ENCODE measurements at regions not wholly inside any gene's neighbourhood (a gene's known extent, or its start where the extent isn't known, plus 50 kb on each side); places are given as distances from the start of the nearest gene placed in this dataset. TPM values are rescaled to one million over a fixed set of nuclear protein-coding genes. Genes with fewer than 3 reads are reported as not detected.
A peak's percentile ranks its signal among the peaks of the same experiment; 100 is the strongest.
"Not testable (repeated sequence)": the region's sequence is repeated elsewhere in the genome, so short reads cannot be mapped to it uniquely, and the experiment has no call there.

DNA sequence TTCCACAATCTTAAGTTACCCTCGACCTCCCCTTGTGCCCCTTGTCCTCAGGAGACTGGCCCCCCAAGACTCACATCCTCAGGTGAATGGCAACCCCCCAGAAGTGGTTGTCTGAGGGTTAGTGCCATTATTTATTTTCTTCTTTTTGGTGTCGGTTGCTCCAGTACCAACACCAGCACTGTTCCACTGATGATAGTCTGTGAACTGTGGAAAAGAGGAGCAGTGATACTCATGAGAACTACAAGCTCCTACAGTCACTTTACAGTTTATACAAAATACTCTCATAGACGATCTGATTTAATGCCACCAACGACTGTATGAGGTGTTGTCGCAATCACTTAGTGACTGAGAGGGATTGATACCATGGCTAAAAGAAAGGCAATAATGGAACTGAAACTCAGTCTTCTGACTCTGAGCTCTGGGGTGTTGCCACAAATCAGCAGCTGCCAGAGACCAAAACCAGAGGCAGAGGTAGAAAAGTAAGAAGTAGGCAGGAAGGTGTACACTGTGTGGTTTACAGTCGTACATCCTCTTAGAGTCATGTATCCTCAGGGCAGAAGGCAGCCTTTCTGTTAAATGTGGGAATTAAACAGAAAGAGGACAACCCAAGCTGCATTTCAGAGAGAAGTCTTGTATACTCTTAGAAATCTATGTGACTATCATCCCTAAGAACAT is 90.8 kb upstream of the ADCY2 start:
- ATAC-seq (ENCODE audit: poor library complexity); intact Hi-C loops (cut with DNase I); DNase-seq: not testable (repeated sequence)

DNA sequence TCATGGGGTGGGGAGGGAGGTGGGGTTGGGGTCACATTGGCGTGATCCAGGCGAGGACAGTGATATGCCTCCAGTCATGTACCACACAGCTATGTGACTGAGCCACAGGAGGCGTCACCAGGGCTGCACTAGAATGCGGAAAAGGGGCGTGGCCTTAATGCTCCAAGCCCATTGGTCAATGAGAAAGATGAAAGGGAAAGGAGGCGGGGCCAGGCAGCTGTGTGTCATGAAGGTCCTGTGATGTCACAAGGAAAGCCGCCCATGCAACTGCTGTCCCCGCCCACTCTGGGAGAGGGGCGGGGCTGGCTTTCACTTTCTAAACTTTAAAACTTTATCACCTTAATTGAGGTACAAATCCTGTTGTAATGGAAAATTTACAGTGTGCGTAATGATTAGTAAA is 89.4 kb upstream of the ADCY2 start:
- DNase-seq; ATAC-seq (ENCODE audit: poor library complexity); intact Hi-C loops (cut with DNase I): not testable (repeated sequence)

DNA sequence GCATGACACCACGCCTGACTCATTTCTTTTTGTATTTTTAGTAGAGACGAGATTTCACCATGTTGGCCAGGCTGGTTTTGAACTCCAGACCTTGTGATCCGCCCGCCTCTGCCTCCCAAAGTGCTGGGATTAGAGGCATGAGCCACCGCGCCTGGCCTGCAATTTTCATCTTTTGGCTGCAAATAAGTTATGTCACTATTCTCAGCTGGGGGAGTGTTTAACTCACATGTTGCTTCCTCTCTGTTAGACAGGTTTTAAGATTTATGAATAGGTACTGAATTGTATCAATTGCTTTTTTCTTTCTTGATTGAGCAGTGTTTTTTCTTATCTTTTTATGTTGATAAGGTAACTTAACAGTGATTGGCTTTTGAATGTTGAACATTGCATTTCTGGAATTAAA is 88.2 kb upstream of the ADCY2 start:
- ATAC-seq (ENCODE audit: poor library complexity); DNase-seq: not testable (repeated sequence)

DNA sequence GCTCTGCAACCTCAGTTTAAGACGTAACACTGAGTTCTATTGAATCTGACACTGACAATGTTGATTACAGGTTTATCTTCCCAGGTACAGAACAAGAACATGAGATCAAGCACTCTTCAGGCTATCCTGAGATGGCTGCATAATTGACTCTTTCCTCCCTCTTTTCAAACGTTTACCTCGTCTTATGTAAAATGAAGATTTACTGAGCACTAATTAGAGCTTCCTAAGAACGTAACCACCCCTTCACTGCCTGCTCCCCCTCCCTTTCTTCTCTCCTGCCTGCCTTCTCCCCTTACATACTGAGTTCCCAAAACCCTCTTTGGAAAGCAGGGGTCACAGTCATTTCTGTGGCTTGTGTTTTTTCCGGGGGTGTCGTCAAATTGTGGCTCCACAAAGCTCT is 86.2 kb upstream of the ADCY2 start:
- ATAC-seq (ENCODE audit: poor library complexity); DNase-seq; intact Hi-C loops (cut with DNase I): not testable (repeated sequence)

More for the DNA sequence above, 88.2 kb upstream of the ADCY2 start:
- intact Hi-C loops (cut with DNase I) = not testable (repeated sequence)

DNA sequence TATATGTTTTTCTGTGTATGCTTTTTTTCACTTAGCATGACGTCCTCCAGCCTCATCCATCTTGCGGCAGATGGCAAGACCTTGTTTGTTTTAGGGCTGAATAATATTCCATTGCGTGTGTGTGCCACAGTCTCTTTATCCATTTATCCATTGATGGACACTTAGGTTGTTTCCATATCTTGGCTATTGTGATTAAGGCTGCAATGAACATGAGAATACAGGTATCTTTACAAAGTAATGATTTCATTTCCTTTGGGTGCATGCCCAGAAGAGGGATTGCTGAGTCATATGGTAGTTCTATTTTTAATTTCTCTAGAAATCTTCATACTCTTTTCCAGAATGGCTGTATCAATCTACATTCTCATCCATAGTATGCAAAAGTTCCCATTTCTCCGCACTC is 85.3 kb upstream of the ADCY2 start:
- intact Hi-C loops (cut with DNase I); ATAC-seq (ENCODE audit: poor library complexity); DNase-seq: not testable (repeated sequence)

DNA sequence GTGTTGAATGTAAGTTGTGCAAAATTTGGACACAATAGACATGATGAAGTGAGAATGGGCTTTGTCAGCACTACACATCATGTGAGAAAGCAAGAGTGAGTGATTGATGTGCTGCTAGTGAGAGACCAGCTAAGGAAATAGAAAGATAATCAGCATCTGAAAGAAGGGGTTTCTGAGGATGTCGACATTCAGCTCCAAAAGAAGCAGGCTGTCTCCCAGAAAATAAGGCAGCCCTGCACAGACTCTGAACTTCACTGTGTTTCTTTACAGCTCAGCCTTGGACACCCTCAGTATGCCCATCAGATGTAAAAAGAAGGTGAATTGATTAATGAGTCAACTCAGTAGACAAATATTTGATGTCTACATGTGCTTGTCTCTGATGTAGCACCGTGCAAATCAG is 80.8 kb upstream of the ADCY2 start:
- ATAC-seq (ENCODE audit: poor library complexity) = no peak
- no peak for DNase-seq
- intact Hi-C loops (cut with DNase I) = no loop called here

DNA sequence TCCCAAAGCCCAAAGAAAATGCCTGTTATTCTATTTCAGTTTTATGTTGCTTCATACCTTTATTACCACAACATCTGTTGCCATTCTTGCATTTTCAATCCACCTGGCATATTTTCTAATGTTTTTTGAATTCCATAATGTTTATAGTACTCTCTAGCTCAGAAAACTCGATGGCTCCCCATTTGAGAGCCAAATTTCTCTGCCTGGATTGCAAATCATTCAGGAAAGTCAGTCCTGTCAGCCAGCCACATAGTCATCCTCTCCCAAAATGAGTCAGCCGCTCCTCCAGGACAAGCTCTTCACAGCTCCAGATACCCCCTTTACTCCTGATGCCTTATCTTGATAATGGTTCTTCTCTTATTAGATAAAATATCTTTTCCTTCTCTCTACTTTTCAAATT is 78.2 kb upstream of the ADCY2 start:
- DNase-seq = no peak
- no peak for ATAC-seq (ENCODE audit: poor library complexity)
- intact Hi-C loops (cut with DNase I) = no loop called here

DNA sequence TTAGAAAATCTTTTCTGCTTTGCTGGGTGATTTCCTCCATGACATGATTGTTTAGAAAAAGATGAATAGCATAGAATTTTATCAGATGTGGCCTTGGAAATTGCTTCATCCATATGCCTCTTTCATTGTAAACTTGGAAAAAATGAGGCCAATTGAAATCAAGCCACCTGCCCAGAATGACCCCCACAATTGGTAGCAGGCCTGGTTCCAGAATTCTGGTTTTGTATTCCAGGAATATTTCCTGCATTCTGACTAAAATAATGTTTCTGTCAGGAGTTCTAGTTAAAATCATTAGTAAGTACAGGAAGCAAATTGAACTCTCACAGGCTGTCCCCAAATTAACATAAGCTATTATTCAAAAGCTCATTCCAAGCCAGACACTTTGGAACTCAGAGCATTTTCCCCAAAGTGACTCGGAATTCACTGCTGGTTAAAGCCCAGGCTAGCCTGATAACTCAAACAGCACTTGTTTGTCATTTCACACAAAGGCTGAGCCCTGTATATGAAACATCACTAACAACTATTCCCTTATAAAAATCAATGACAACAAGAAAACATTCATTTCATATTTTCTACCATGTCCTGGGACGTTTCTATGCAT is 75.1 kb upstream of the ADCY2 start:
- ATAC-seq (ENCODE audit: poor library complexity) = no peak
- intact Hi-C loops (cut with DNase I) = no loop called here
- DNase-seq = no peak

DNA sequence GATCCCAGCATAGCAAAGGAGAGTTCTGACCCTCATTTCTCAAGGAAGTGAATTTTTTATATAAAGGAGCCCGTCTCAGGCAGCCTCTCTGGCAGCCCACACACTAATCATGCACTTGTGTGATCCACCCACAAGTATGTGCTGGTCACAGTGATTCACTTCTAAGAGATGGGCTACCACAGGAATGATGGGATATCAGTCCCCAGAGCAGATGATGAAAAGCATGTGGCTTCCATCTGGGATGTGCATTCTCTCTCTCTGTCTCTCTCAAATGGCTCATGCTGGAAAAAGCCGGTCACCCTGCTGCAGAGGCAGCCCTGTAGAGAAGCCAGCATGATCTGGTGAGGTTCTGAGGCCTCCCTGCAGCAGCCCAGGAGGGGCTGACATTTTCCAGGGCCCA is 74.2 kb upstream of the ADCY2 start:
- DNase-seq (no peak), ATAC-seq (ENCODE audit: poor library complexity) (no peak)
- intact Hi-C loops (cut with DNase I) = no loop called here

DNA sequence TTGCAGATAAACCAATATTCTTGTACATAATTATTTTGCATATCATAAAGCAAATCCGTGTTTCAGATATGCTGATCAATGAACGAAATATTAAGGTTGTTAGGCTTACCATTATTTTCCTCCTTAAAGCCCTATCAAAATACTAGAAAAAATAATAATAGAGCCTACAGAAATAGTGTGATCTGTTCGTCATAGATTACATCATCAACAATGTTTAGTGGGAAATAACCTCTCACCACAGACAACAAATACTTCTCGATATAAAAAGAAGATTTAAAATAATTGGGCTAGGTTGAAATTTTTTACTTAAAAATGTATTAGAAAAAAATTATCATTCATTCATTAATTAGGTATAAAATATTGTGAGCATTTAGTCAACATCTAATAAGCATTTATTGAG is 71.0 kb upstream of the ADCY2 start:
- no peak for DNase-seq
- ATAC-seq (ENCODE audit: poor library complexity) = no peak
- intact Hi-C loops (cut with DNase I) = no loop called here

DNA sequence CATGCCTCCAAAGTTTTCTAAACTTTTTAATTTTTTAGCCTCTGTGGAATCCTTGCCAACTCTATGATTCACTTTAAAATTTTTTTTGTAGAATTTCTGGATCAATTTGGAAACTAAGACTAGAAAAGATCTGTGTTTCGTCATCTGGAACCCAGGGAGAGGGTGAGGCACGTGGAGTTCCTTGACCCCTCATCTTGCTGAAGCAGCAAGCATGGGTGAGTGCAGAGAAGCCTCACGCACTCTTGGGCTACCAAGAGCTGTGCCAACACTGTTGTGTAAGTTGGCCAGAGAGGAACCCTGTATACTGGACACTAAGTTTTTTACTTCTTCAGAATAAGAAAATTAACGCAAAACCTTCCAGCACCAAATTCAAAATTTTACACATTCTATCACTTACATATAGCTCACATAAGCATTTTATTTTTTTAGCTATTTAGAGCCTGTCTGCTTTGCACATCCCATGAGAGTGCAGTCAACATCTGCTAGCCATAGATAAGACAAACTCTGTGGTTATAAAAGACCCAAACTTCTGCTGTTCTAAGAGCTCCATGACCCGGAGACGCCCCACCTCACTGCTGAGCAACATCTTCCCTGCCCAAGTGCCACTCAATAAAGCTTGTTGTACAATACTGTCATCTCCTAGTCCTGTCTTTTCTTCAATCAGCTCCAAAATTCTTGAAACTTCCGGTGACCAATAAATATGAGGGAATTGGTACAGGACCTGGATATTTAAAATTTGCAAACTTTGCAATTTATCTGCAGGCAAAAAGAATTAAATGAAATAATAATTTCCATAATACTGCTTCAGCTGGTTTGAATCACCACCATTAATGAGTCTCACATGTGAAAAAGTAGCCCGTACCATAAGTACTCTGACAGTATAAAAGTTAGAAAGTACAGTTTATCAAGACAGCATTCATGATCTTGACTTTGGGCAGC is 69.7 kb upstream of the ADCY2 start:
- intact Hi-C loops (cut with DNase I) = no loop called here
- peak; percentile 20 for ATAC-seq (ENCODE audit: poor library complexity)
- DNase-seq = peak; percentile 44

DNA sequence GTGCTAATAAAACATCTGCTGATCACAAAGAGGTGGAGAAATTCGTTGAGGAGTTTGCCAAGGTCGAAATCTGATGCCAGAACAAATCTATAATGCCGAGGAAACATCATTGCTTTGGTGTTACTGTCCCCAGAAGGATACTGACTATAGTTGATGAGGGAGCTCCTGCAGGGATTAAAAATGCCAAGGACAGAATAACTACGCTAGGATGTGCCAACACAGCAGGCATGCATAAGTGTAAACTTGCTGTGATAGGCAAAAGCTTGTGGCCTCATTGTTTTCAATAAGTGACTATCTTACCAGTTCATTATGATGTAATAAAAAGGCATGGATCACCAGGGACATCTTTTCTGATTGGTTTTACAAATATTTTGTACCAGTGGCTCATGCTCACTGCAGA is 66.8 kb upstream of the ADCY2 start:
- DNase-seq (no peak), ATAC-seq (ENCODE audit: poor library complexity) (no peak)
- intact Hi-C loops (cut with DNase I) = no loop called here

DNA sequence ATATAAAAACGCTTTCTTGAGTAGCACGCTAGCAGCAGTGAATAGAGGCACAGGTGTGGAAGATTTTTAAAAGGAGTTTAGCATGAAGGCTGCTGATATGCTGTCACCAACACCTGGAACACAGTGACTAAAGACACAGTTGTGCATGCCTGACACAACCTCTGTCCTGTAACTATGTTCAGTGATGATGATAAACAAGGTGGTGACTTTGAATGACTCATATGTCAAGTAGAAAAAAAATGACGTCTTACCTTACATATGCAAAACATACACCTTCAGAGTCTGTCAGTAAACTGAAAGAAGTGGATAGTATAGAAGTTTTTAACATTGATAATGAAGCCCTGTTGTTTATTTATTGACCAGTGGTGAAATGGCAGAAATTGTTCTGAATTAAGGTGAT is 66.2 kb upstream of the ADCY2 start:
- DNase-seq (no peak), ATAC-seq (ENCODE audit: poor library complexity) (no peak)
- intact Hi-C loops (cut with DNase I) = no loop called here

DNA sequence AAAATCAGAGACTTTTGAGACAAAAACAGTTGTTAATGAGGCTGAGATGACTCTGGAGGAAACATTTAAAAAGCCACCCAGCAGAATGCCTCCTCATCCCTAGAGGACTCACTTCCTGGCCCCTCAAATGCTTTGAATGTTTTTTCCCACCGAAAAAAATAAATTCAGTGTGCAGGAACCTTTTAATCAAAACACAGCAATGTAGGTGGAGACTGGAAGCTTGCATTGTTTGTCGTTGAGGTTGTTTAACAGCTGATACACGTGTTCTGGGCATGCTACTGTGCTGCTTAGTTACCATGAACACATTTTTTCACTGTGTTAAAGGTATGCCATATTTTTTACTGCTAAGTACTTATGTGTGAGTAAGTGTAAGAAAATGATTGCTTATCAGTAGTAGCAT is 65.7 kb upstream of the ADCY2 start:
- intact Hi-C loops (cut with DNase I) = no loop called here
- DNase-seq = no peak
- ATAC-seq (ENCODE audit: poor library complexity) = no peak

DNA sequence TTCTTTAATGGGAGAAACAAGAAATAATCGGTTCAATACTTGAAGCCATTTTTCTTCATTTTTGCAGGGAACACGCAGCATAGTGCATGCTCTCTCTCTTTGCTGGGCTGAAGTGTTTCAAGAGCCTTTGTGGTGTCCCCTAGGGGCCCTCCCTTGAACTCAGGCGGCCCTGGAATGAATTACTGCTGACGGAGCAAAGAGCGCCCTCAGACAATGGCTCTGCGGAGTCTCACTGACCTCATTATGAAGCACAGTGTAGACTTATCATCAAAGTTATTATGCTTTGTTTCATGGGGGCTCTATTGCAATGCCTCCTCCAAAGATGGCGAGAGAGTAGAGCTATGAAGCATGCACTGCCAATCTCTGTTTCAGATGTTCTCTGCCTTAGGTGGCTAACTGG is 64.8 kb upstream of the ADCY2 start:
- ATAC-seq (ENCODE audit: poor library complexity) (no peak), DNase-seq (no peak)
- intact Hi-C loops (cut with DNase I) = no loop called here

Small RNA genes lying in the stretch of these regions (microRNA-seq; reads per million reads assigned to microRNA genes)
- not detected for gene MIR4278

Measured in Right ventricle myocardium superior (tissue), 1 donor.